ENCODE measurements at regions not wholly inside any gene's neighbourhood (a gene's known extent, or its start where the extent isn't known, plus 50 kb on each side); places are given as distances from the start of the nearest gene placed in this dataset.

DNA sequence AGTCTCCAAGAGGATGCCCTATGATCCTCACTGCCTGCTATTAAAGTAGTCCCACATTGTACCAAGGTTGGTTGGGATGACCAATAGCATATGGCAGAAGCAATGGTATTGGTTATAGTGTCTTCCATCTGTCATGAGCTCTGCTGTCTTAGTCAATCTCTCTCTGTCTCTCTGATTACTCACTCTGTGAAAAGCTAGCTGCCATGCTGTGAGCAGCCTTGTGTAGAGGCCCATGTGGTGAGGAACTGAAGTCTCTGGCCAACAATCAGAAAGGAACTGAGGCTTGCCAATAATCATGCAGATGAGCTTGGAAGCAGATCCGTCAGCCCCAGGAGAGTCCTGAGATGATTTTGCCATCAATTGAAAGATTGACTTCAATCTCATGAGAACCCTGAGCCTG is 60.3 kb upstream of the CFAP161 start:
- Histone ChIP-seq H3K36me3 (ENCODE audit: control insufficient read depth, insufficient read depth, low read length) (no peaks in the 10 kb centered on the region), H3K27me3 (ENCODE audit: control insufficient read depth, insufficient read depth, low read length) (no peaks in the 10 kb centered on the region), H3K4me3 (ENCODE audit: low read depth, low read length) (no peak overlapping the region)
- DNase-seq (ENCODE audit: low read depth) (no peak), FAIRE-seq (no peak)
- TF ChIP-seq, protein P1, sequence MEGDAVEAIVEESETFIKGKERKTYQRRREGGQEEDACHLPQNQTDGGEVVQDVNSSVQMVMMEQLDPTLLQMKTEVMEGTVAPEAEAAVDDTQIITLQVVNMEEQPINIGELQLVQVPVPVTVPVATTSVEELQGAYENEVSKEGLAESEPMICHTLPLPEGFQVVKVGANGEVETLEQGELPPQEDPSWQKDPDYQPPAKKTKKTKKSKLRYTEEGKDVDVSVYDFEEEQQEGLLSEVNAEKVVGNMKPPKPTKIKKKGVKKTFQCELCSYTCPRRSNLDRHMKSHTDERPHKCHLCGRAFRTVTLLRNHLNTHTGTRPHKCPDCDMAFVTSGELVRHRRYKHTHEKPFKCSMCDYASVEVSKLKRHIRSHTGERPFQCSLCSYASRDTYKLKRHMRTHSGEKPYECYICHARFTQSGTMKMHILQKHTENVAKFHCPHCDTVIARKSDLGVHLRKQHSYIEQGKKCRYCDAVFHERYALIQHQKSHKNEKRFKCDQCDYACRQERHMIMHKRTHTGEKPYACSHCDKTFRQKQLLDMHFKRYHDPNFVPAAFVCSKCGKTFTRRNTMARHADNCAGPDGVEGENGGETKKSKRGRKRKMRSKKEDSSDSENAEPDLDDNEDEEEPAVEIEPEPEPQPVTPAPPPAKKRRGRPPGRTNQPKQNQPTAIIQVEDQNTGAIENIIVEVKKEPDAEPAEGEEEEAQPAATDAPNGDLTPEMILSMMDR (IDR thresholded peaks at IDR 0.05; ENCODE audit: insufficient read depth, low read length, severe bottlenecking), result no peak

DNA sequence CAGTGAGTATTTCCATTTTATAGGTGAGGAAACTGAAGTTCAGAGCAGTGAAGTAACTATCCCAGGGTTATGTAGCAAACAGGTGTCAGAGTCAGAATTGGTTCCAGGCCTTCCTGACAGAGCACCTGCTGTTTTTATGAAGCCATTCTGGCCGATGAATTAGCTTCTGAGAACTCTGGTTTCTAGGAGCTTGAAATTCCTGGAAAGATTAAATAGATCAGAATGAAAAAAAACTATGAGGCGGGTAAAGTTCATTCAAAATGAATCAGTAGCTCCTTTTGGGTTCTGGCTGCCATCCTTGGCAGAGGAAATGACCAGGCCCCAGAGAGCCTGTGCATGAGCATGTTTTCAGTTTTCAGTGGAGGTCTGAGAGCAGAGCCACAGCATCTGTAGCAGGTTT is 59.3 kb upstream of the CFAP161 start:
- FAIRE-seq (no peak), DNase-seq (ENCODE audit: low read depth) (no peak)
- TF ChIP-seq, protein P1 (IDR thresholded peaks at IDR 0.05; ENCODE audit: insufficient read depth, low read length, severe bottlenecking), result no peak
- Histone ChIP-seq H3K36me3 (ENCODE audit: control insufficient read depth, insufficient read depth, low read length) (no peaks in the 10 kb centered on the region), H3K27me3 (ENCODE audit: control insufficient read depth, insufficient read depth, low read length) (no peaks in the 10 kb centered on the region), H3K4me3 (ENCODE audit: low read depth, low read length) (no peak overlapping the region)

DNA sequence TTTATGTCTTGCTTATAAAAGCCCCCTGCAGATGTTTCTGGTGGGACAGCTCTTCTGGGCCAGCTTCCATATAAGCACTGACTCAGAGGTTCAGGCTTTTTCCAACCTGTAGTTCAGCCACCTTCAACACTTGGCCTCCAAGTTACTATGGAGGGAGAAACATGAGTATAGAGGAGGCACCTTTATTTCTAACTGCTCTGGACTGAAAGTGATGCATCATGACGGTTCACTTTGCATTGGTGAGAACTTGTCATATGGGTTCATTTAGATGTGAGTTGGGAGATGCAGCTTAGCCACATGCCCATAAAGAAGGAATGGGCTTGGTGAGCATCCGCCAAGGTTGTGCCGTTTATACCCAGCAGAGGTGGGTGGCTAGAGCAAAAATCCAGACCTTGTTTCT is 58.8 kb upstream of the CFAP161 start:
- DNase-seq (ENCODE audit: low read depth) (no peak), FAIRE-seq (no peak)
- Histone ChIP-seq H3K4me3 (ENCODE audit: low read depth, low read length) (no peak overlapping the region), H3K36me3 (ENCODE audit: control insufficient read depth, insufficient read depth, low read length) (no peaks in the 10 kb centered on the region), H3K27me3 (ENCODE audit: control insufficient read depth, insufficient read depth, low read length) (no peaks in the 10 kb centered on the region)
- TF ChIP-seq, protein P1 (IDR thresholded peaks at IDR 0.05; ENCODE audit: insufficient read depth, low read length, severe bottlenecking), result no peak

DNA sequence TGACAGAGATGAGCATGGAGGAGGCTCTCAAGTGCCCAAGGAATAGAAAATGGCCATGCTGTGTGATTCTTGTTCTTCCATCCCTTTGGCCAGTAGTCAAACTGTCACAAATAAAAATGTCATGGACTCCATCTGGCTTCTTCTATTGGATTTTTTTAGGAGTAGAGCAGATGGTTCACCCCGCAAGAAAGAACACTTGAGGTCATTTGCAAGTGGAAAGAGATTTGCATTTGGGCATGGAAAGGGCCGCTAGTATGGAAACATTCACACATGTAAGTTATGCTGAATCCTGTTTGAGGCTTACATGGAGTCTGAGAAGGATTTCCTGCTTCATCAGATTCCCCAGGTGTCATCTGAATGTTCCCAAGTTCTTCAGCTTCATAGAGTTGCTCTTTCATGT is 53.1 kb upstream of the CFAP161 start:
- Histone ChIP-seq H3K36me3 (ENCODE audit: control insufficient read depth, insufficient read depth, low read length) (no peaks in the 10 kb centered on the region), H3K27me3 (ENCODE audit: control insufficient read depth, insufficient read depth, low read length) (no peaks in the 10 kb centered on the region), H3K4me3 (ENCODE audit: low read depth, low read length) (no peak overlapping the region)
- DNase-seq (ENCODE audit: low read depth), result no peak
- FAIRE-seq, result no peak
- TF ChIP-seq, protein P1 (IDR thresholded peaks at IDR 0.05; ENCODE audit: insufficient read depth, low read length, severe bottlenecking), result no peak

DNA sequence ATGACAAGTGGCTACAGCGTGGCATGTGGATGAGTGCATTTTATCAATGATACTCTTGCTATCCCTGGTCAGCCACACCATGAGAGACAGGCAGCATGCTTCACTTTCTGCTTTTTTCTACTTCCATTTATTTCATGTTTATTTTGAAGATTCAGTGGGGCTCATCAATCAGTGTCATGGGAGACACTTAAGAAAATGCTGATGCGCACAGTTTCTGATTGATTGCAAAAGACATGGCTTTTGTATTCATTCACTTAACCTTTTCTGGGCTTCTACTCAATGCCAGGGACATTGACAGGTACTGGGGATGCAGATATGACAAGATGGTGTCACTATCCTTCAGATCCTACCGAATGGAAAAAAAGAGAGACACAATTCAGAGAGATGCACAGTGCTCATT is 50.9 kb upstream of the CFAP161 start:
- no peaks in the 10 kb centered on the region for H3K36me3 ChIP-seq (ENCODE audit: control insufficient read depth, insufficient read depth, low read length)
- no peak overlapping the region for H3K4me3 ChIP-seq (ENCODE audit: low read depth, low read length)
- TF ChIP-seq, protein P1 (IDR thresholded peaks at IDR 0.05; ENCODE audit: insufficient read depth, low read length, severe bottlenecking), result no peak
- no peaks in the 10 kb centered on the region for H3K27me3 ChIP-seq (ENCODE audit: control insufficient read depth, insufficient read depth, low read length)
- FAIRE-seq (no peak), DNase-seq (ENCODE audit: low read depth) (no peak)
